Effector CD8-positive, alpha-beta T cell (primary cell): ENCODE measurements at regions not wholly inside any gene's neighbourhood (a gene's known extent, or its start where the extent isn't known, plus 50 kb on each side); places are given as distances from the start of the nearest gene placed in this dataset.

Experiments
- DNase-seq: peaks from one replicate; lab custom pipeline; 2025; lab: John Stamatoyannopoulos, UW

- no peak for DNase-seq
Measured at GRCh38 chr16:86364653-86365380, 145.5 kb upstream of the FOXF1 start.

GRCh38 chr16:86365513-86366273, 144.6 kb upstream of the FOXF1 start:
- no peak for DNase-seq

- DNase-seq = no peak
Measured at GRCh38 chr16:86366481-86366880, 143.8 kb upstream of the FOXF1 start.

- DNase-seq = no peak
Measured at GRCh38 chr16:86367291-86368072, 142.8 kb upstream of the FOXF1 start.

GRCh38 chr16:86368261-86368660, 142.1 kb upstream of the FOXF1 start:
- no peak for DNase-seq

GRCh38 chr16:86370062-86370461, 140.3 kb upstream of the FOXF1 start:
- DNase-seq = no peak

GRCh38 chr16:86371083-86371803, 139.1 kb upstream of the FOXF1 start:
- no peak for DNase-seq

- no peak for DNase-seq
Measured at GRCh38 chr16:86372193-86372592, 138.1 kb upstream of the FOXF1 start.

- no peak for DNase-seq
Measured at GRCh38 chr16:86373276-86373901, 136.9 kb upstream of the FOXF1 start.

GRCh38 chr16:86374603-86375130, 135.7 kb upstream of the FOXF1 start:
- DNase-seq = no peak

- no peak for DNase-seq
Measured at GRCh38 chr16:86375364-86375763, 135.0 kb upstream of the FOXF1 start.

- DNase-seq = no peak
Measured at GRCh38 chr16:86375851-86376250, 134.5 kb upstream of the FOXF1 start.

GRCh38 chr16:86376837-86377236, 133.5 kb upstream of the FOXF1 start:
- no peak for DNase-seq

- no peak for DNase-seq
Measured at GRCh38 chr16:86377251-86378022, 132.9 kb upstream of the FOXF1 start.

GRCh38 chr16:86378128-86378527, 132.2 kb upstream of the FOXF1 start:
- DNase-seq = no peak

- no peak for DNase-seq
Measured at GRCh38 chr16:86378831-86379504, 131.4 kb upstream of the FOXF1 start.

- DNase-seq = no peak
Measured at GRCh38 chr16:86379505-86379846, 130.9 kb upstream of the FOXF1 start.

GRCh38 chr16:86380030-86380429, 130.3 kb upstream of the FOXF1 start:
- DNase-seq = no peak

GRCh38 chr16:86381491-86381890, 128.8 kb upstream of the FOXF1 start:
- no peak for DNase-seq
